PC-9 (cell line): ENCODE measurements at regions not wholly inside any gene's neighbourhood (a gene's known extent, or its start where the extent isn't known, plus 50 kb on each side); places are given as distances from the start of the nearest gene placed in this dataset.

Experiments used
- CTCF ChIP-seq: fragments of 200-600 bp; sonication (generic); conservative IDR thresholded peaks from 2 replicates; pipeline ENCODE4 v1.6.1; 2017; ENCODE audit warnings: mixed run types, antibody characterized with exemption, mild to moderate bottlenecking, moderate library complexity
- EZH2 ChIP-seq: fragments of 200-600 bp; sonication (generic); IDR thresholded peaks from 2 replicates; pipeline ENCODE4 v1.8.0; 2017; ENCODE audit warnings: antibody characterized with exemption, low read depth

- TF ChIP-seq CTCF = no peak
- TF ChIP-seq EZH2 = no peak
Measured at GRCh38 chr10:32156031-32156495, 99.8 kb upstream of the KIF5B start.
